Heart left ventricle (tissue), 13 donors: ENCODE measurements at regions not wholly inside any gene's neighbourhood (a gene's known extent, or its start where the extent isn't known, plus 50 kb on each side); places are given as distances from the start of the nearest gene placed in this dataset.

ENCODE experiments used
- CTCF ChIP-seq, 12 donors: fragments of 200-600 bp; sonication (generic) in 4 of 12; IDR thresholded peaks; one replicate each; pipeline versions ENCODE4 v1.5.0 to v1.8.0; 2018 to 2022; ENCODE audit warnings: antibody characterized with exemption in 12 of 12, mild to moderate bottlenecking in 5 of 12
- POLR2A ChIP-seq, 2 donors: fragments of 450-650 bp; IDR thresholded peaks; one replicate each; pipeline ENCODE4 v1.6.1; 2017; ENCODE audit warnings: antibody characterized with exemption in 2 of 2, mild to moderate bottlenecking in 2 of 2, moderate library complexity in 2 of 2
- donor health status: ischemic (EF 13 %, LVEDD 7.1; RV severe dilation, severe dysfunction).
- donor health status: DM: no; HTN: yes; CAD: no.
- donor health status: DM: no; HTN: no; CAD: no.
- donor health status: ischemic (EF 25% LVEDD 6.9; RV normal size, moderate dysfunction).
- donor health status: ischemic (EF 25% LVEDD 5.7; RV mildly dilated, moderate dysfunction).
- donor health status: ischemic (EF 35%, LVEDD 5.7; RV mildly dilated, moderate dysfunction).
- donor health status: nonischemic (EF 11% LVEDD 7.7; RV severe dilation, severe dysfunction).
- donor health status: DM: yes; HTN: yes; CAD: no.
- donor health status: PGD.
- donor health status: ischemic (EF 29% LVEDD 5.4; RV normal size, mild dysfunction).
- donor health status: nonischemic (EF 23%, LVEDD 6.1; RV moderate dilation, normal function).

- TF ChIP-seq POLR2A (IDR thresholded peaks at IDR 0.05) (no peak), CTCF (IDR thresholded peaks at IDR 0.05) (no peak)
Observed at GRCh38 chr11:106470230-106470629, 392.8 kb downstream of the AASDHPPT start.
